NCI-H187 (cell line): ENCODE measurements at regions not wholly inside any gene's neighbourhood (a gene's known extent, or its start where the extent isn't known, plus 50 kb on each side); places are given as distances from the start of the nearest gene placed in this dataset.

Source experiments
- DNase-seq, 2 experiments: peaks; one replicate each; lab custom pipeline; 2025; lab: John Stamatoyannopoulos, UW

DNA sequence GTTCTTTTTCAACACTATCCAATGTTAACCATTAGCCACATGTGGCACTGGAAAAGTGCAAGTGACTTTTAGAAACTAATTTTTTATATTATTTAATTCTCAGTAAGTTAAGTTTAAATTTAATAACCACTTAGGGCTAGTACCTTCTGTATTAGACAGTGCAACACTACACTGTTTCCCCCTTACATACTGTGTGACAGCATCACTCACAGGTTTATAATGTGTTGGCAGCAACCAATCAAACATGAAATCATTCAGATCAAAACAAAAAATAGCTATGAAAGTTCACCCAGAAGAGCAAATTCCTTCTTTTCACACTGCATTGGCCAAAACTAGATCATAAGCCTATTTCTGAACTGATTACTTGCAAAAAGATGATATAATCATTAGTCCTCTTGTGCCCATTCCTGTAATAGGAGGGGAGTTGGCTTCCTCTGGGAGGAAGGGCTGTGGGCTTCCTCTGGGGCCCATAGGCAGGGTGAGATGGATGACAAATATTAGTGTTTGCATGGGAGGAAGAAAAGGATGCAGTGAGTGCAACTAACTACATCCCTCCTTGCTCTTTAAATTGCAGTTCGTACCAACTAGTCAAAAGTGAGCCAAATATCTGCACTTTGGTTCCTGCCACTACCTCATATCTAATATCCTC is 708.1 kb upstream of the RGMB start:
- no peak for DNase-seq

DNA sequence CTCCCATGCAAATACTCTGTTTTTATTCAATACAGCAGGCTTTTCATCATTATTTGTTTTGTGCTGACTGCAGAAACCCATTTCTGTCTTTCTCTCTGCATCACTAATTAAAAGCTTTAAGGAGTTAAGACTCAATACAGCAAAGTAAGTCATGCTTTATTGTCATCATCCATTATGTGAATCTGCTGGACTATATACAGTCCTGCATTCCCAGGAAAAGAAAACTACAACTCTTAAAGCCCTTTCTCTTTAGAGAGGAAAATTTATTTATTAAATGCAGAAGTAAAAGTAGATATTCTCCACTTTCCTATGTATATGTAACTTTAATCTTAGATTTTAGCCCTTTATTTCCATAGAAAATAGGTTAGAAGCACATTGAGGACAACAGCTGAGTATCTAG is 706.6 kb upstream of the RGMB start:
- no peak for DNase-seq

DNA sequence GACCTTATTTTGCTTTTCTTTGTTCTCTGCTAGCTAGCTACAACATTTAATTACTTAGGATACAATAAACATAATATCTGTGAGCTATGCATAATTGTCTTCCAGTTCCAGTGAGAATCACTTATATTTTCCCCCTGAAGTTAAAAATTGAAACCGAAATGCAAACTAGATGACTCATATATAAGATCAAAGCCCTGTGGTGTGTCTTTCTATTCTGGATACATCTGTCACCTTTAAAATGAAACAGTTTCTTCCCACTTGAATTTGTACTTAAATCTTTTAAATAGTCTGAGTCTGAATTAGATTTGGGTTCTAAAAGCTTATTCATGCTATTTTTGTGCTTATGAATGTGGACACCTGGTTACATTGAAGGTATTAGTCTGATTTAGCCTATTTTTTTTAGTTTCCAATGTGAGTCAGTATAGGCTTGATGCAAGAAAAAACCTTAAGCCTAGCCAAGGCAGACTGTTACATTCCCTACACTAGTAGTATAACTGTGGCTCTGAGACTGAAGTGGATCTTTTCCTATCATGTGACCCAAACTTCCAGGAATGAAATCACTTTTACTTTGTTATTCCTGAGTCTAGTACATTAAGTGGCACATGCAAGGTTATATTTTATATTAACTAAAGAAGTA is 703.5 kb upstream of the RGMB start:
- no peak for DNase-seq

DNA sequence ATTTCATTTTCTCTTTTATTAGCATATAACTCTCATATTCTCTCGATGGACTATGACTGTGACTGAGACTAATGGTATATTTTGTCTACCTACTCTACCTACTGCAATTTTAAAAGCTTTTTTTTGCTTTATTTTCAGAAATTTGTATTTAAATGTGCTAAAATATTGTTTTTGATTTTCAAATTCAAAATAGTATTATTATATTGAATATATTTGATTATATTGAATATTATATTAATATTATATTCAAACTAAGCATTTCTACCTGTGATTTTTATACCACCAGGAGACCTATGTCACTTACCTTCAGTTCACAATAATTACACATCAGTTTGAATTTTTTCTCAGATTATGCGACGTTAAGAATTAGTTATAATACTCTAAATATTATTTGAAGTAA is 700.5 kb upstream of the RGMB start:
- no peak for DNase-seq

DNA sequence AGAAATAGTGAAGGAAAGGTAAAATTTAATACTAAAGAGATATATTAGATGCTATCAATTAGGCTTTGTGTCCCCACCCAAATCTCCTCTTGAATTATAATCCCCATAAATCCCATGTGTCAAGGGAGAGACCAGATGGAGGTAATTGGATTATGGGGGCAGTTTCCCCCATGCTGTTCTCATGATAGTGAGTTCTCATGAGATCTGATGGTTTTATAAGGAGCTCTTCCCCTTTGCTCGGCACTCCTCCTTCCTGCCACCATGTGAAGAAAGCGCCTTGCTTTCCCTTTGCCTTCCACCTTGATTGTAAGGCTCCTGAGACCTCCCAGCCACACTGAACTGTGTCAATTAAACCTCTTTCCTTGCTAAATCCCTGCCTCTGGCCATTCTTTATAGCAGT is 697.0 kb upstream of the RGMB start:
- no peak for DNase-seq

DNA sequence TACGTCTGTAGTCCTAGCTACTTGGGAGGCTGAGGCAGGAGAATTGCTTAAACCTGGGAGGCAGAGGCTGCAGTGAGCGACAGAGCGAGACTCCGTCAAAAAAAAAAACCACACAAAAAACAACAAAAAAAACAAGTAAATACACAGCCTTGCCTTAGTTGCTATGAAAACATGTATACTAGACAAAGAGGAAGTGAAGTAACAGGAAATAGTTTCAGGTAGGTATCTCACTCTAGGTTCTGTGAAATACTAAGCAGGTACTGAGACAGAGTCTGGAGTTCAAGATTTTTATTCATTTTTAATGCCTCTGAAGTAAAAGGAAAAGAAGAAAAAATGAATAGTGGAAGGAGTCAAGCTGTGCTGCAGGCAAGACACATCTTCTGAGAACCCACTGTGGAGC is 687.9 kb upstream of the RGMB start:
- no peak for DNase-seq

DNA sequence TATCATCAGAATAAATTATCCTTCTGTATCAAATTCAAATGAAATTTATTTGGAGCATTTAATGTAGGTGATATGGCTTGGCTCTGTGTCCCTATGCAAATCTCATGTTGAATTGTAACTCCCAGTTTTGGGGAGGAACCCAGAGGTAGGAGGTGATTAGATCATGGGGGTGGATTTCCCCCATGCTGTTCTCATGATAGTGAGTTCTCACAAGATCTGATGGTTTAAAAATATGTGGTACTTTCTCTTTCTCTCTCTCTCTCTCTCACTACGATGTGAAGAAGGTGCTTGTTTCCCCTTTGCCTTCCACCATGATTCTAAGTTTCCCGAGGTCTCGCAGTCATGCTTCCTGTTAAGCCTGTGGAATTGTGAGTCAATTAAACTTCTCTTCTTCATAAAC is 678.4 kb upstream of the RGMB start:
- DNase-seq = no peak

DNA sequence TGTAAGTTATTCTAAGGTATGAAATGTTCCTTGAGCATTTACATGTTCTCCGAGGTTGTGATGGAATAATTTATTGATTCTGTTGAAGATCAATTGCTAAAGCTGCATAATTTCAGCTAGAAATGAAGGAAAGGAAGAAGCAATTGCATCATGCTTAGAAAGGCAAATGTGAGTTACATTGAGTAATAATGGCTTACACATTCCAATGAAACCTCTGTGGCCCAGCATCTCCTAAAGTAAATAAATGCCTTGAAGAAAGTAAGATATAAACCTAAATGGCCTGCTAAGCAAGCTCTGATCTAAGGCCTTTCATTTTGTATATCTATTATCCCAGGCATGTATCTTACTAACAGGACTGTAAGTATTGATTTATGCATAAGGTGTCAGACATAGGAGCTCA is 677.3 kb upstream of the RGMB start:
- DNase-seq = no peak

DNA sequence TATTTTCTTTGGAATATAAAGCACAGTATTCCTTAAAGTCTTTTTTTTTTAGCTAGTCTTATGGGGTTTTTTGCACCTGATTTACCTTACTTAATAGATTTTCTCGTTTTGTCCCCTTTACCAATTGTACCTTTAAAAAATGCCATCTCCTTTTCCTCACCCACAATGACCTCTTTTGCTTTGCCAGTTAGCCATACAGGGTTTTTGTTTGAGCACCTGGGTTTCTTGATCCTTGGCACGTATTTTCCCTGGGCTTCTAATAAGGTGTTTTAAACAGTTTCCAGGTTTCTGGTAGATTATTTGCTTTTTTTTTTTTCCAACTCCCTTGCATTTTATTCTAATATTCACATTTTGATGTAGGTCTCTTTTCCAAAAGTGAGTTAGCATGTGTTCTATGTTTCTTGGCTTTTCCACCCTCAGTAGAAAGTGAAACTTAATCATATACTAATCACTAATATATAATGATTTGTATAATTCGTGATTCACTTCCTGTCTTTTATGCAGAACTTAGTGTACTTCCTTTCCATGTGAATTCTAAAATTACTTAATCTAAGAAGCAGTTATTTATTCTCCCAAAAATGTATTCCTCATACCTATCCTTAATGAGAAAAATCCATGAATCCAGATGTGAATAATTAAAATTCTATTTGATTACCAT is 673.9 kb upstream of the RGMB start:
- no peak for DNase-seq

DNA sequence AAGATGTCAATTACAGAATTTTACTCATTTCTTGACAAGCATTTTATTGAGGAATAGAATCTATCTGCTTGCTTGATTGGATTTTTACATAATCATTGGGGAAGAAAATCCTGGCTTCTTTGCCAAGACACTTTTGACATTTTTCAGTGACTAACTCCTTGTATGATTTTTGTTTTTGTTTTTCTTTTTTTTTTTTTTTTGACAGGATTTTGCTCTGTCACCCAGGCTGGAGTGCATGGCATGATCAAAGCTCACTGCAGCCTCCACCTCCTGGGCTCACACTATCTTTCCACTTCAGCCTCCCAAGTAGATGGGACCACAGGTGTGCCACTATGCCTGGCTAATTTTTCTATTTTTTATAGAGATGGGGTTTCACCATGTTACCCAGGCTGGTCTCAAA is 672.3 kb upstream of the RGMB start:
- no peak for DNase-seq

DNA sequence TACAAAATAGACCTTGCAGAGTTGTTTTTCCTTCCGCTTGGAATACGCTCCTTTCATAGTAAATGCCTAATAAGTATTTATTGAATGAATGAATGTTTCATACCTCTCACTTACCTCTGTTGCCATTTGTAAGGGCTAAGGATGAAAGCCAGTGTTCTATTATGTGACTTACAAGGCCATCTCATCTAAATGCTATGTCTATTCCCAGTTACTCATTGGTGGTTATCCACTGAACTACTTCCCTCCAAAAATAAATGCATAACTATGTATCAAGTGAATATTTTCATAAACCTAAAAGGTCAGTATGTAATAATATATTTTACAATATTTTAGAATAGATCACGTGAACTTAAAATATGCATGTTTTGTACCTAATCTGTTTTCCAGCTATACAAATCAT is 670.5 kb upstream of the RGMB start:
- DNase-seq = no peak

DNA sequence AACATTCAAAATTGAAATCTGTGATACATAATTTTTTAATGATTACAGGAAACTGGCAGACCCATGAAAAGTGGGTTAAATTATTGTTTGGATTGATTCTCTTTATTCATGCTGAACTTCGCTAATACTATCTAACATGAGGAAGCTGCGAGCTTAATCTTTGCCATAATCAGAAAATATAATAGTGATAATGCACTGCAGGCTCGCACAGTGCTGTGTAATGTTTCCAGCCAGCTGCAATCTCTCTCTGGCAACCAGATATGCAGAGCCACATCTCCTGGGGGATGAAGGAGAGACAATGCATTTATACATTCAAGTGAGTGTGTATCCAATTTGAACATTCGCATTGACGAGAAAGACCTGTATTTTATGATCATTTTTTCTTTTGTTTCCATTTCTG is 669.7 kb upstream of the RGMB start:
- DNase-seq = no peak

DNA sequence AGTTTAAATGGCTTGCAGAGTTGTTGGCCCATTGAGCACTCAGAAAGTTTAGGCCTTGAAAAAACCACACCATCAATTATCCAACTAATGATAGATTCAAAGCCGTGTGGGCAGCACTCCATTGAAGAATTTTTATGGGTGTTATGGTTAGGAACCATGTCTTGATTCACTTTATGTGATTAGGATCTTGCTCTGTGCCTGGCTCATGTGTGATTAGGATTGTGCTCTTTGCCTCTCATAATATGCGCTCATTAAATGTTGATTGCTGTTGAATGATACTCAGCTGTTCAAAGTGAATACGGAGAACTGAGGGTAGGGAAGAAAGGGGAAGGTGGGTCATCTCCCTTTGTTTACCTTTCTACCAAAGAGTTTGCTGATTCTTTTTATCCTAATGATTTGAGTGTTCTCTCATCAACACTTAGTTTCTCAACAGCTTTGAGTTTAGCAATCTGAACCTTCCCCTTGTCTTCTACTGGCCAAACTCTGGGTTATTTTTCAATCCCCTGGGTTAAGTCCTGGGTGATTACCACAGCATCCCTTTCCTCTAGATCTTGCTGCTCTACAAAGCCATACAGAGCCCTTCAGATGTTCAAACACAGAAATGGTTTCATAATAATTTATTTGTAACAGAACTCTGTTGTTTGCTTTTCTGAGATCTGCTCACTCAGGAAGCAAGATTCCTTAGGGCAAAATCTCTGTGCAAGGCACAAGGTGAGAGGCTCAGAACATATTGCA is 668.8 kb upstream of the RGMB start:
- DNase-seq = no peak

DNA sequence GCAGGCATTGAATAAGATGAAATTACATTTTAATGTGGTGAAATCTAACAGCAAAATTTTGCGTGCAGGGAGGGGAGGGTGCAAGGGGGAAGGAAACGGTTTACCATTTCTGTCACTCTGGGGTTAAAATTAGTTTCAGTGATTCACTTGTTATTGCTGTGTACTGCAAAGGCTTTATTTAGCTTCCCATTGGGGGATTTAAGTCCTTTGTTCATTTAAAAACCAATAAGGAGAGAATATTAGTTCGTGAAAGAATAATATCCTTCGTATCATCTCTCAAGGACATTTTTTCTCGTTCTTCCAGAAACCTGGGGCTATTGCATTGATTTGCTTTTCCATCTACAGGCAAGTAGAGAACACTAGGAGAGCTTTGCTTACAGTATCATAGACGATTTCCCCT is 667.8 kb upstream of the RGMB start:
- DNase-seq = no peak

DNA sequence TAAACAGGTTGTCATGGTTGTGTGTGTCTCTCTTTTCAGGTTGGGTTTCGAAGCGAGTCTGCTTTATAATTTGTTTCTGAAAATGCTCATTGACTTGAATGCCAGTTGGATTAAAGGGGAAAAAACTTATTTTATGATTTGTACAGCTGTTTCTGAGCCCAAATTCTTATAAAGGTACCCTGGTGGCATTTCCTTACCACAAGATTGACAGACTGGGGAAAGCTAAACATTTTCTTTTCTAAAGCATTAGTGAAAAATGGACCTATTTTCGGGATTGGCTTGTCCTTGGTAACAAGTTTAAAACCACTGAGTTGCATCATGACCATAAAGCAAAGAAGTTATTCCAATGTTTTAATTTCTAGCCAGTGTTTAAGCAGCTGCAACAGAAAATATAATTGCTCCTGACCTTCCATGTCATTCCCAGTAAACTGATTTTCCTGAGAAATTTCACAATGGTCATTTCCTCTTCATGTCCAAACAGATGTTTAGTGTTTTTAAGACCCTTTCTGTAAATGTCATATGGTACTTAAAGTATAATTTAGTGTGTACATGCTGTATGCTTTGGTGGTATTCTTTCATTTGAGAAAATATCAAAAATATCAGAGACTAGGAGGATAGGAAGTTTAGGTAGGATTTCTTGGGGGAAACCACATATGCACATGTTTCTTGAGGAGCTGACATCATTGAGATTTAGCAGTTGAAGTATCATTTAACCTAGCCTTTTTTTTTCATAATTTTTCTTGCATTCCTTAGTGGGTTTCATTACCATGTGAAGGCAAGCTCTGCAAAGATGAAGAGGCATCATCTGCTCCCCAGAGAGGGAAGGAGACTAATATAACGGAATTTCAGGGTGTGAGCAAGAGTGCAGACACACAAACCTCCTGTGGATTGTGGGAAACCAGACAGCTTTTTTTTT is 667.1 kb upstream of the RGMB start:
- no peak for DNase-seq

DNA sequence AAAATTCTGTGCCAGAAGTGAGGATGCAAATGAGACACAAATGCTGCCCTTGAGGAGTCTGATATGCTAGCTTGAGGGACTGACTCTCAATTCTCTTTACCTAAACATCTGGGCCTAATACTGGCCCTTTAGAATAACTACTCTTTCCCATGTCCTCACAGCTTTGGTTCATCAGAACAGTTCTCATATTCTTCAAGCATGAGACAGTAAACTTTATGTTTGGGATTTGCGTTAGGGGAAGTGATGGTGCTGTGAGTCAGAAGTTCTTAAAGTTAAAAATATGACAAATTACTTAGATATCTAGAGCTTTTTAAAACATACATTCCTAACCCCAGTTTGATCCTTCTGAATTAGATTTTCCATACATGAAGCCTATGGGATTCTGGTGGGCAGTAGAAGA is 665.0 kb upstream of the RGMB start:
- DNase-seq = no peak

DNA sequence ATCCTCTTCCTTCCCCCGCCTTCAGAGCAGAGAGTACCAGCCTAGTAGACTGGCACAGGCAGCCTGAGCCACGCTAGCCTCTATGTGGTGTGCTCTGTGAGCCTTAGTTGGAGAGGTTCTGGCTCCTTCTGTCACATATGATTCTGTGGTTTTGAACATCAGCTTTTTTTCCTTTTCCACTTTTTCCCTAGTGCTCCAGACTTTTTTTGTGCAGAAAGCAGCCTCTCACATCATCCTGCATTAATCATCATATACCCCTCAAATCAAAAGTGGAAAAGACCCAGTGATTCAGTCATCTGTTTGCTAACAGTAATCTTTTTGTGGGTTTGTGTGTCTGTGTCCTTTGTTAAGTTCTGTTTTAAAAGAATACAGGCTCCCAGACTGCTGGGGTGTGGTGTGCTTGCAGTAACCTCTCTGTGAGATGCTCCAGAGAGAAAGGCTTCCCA is 663.9 kb upstream of the RGMB start:
- no peak for DNase-seq

DNA sequence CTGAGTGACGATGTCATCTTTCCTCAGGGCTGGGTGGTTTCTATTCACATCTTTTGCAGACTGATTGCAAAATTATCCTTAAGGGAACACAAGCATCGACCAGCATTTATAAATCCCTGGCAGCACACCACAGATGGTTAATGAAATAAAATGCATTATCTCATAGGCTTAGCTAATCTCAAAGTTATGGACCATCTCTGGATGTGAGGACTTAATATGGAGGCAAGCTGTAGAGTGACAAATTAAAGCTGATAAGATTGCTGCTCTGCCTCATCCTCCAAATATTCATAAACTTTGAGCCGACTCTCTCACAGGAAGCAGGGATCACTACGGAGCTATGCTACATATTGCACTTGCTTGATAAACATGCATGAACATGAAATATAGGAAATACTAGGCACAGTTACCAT is 663.2 kb upstream of the RGMB start:
- no peak for DNase-seq

DNA sequence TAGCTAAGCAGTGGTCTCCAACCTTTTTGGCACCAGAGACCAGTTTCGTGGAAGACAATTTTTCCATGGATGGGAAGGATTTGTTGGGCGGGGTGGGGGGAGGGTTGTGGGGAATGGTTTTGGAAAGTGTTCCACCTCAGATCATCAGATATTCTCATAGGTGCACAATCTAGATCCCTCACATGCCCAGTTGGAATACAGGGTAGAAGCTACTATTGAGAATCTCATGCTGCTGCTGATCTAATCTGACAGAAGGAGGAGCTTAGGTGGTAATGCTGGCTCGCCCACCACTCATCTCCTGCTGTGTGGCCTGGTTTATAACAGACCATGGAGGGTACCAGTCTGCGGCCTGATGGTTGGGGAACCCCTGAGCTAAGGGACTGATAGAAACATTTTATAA is 662.7 kb upstream of the RGMB start:
- DNase-seq = no peak

DNA sequence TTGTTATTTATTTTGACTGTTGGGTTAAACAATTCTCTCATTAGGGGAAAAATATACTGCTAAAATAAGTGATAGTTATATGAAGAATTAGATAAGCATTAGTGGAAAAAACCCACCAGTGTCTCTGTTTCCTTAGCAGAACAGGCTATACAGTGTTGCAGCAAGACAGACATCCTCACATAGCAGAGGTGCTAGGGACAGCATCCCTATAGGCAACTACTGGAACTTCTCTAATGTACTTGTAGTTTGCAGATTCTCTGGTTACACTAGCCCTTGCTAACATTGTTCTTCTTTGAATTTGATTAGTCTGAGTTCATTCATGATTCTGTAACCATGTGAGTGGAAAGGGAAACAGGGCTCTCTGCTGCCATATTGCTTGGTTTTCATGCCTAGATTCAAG is 661.8 kb upstream of the RGMB start:
- DNase-seq = no peak

DNA sequence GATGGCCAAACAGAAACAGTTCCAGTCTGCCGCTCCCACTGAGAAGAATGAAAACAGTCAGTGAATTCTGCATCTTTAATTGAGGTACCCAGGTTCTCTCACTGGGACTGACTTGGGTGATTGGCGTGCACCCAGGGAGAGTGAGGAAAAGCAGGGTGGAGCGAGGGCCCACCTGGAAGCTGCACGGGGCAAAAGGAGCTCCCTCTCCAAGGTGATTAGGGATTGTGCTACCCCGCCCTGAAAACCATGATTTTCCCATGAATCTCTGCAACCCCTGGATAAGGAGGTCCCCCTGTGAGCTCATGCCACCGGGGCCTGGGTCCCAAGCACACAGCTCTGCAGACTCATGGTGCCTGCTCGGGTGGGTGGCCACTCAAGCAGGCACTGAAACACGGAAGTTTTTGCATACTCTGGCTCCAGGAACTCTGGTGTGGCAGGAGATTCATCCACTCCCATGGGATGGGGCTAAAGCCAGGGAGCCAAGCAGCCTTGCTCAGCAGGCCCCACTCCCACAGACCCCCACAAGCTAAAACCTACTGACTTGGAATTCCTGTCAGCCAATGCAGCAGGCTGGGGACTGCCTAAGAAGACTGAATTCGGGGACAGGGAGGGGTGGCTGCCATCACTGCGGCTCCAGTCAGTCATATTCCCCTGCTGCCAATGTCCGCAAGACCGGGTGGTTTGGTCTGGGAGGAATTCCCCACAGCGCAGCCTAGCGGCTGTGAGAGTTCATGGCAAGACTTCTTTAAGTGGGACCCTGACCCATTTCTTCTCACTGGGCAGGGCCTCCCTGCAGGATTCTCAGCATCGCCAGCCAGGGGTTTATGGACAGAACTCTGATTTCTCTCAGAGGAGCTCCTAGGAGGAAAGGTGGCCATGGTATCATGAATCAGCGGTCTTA is 652.2 kb upstream of the RGMB start:
- DNase-seq = no peak
